ENCODE measurements at regions not wholly inside any gene's neighbourhood (a gene's known extent, or its start where the extent isn't known, plus 50 kb on each side); places are given as distances from the start of the nearest gene placed in this dataset.

DNA sequence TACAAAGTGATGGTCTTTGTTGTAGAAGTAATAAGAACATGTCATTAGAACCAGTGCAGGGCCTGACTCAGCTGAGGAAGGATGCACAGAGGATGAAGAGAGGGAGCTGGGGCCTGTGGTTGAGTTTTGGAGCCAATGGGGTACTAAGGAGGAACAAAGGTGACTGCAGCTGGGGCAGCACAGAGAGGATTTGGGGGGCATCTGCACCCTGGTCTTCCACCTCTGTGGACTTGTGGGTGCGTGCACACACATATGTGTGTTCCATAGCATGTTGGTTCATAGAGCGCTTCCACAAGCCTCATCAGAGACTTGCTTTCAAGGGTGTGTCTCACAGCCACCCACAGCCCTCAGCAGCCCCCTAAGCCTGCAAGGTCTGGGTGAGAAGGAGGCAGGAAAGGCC, 650.3 kb upstream of the MGMT start:
- Mint-ChIP-seq H3K27me3 (ENCODE audit: low read depth, poor library complexity) (peaks cover 3% of the 10 kb centered on the region), H3K4me1 (peaks cover 20% of the 10 kb centered on the region), H3K4me3 (no peak overlapping the region), H3K27ac (no peak overlapping the region), H3K36me3 (ENCODE audit: low read depth) (no peaks in the 10 kb centered on the region), H3K9me3 (no peaks in the 10 kb centered on the region)
- no peak for DNase-seq
- TF ChIP-seq, protein P1, sequence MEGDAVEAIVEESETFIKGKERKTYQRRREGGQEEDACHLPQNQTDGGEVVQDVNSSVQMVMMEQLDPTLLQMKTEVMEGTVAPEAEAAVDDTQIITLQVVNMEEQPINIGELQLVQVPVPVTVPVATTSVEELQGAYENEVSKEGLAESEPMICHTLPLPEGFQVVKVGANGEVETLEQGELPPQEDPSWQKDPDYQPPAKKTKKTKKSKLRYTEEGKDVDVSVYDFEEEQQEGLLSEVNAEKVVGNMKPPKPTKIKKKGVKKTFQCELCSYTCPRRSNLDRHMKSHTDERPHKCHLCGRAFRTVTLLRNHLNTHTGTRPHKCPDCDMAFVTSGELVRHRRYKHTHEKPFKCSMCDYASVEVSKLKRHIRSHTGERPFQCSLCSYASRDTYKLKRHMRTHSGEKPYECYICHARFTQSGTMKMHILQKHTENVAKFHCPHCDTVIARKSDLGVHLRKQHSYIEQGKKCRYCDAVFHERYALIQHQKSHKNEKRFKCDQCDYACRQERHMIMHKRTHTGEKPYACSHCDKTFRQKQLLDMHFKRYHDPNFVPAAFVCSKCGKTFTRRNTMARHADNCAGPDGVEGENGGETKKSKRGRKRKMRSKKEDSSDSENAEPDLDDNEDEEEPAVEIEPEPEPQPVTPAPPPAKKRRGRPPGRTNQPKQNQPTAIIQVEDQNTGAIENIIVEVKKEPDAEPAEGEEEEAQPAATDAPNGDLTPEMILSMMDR (IDR thresholded peaks at IDR 0.05): no peak

DNA sequence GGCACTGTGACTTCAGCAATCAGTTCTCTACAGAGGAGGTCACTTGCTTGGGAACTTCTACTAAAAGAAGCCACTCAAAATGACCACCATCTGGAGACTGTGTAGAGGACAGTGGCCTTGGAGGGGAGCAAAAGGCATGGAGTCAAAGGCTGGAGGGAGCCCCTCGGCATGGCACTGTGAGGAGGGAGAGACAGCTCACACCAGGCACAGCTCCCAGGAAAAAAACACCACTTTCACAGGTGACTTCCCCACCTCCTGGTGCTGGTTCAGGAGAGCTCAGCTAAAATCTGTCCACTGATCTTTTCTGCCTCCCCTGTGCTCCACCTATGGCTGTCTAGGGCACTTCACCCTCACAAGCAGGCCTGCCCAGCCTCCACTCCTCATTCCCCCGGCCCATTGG, 649.4 kb upstream of the MGMT start:
- Mint-ChIP-seq H3K9me3 (no peaks in the 10 kb centered on the region), H3K27ac (no peak overlapping the region), H3K4me1 (peaks cover 19% of the 10 kb centered on the region), H3K36me3 (ENCODE audit: low read depth) (no peaks in the 10 kb centered on the region), H3K4me3 (no peak overlapping the region), H3K27me3 (ENCODE audit: low read depth, poor library complexity) (peaks cover 4% of the 10 kb centered on the region)
- no peak for DNase-seq
- TF ChIP-seq, protein P1 (IDR thresholded peaks at IDR 0.05): no peak

DNA sequence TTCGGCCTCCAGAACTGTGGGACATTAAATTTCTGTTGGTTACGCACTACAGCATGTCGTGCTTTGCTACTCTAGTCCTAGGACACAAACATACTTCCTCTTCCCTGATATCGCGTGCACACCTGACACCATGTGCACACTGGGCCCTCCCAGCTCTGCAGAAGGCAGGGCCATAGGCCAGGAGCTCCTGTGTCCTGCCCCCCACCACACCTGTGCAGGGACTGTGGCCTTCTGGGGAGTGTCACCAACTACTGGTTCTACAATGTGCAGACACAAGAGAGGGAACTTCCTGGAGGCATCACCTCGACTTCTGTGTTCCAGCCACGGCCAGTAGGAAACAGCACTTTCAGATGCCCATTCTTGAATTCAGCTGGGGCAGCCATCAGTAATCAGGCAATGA, 646.4 kb upstream of the MGMT start:
- H3K4me3 Mint-ChIP-seq: no peak overlapping the region
- TF ChIP-seq, protein P1 (IDR thresholded peaks at IDR 0.05): no peak
- H3K9me3 Mint-ChIP-seq: no peaks in the 10 kb centered on the region
- H3K4me1 Mint-ChIP-seq: no peaks in the 10 kb centered on the region
- peaks cover 7% of the 10 kb centered on the region for H3K27me3 Mint-ChIP-seq (ENCODE audit: low read depth, poor library complexity)
- H3K27ac Mint-ChIP-seq: no peak overlapping the region
- no peak for DNase-seq
- no peaks in the 10 kb centered on the region for H3K36me3 Mint-ChIP-seq (ENCODE audit: low read depth)

DNA sequence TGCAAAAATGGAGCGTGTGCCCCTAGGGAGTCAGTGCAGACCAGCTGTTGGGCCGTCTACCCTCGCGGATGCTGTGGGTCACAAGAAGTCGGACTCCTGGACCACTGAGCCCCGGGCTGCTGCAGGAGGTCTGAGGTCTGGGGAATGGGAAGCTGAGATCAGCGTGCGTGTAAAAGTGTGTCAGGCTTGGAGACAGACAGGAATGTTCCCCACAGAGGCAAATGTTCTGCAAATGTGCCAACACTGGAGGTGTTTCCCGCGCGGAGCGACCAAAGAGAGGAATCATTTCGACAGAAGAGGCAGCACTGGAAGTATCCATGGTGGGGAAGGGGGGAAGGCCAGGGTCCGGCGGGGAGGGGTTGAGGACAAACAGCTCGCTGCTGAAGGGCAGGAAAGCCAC, 643.8 kb upstream of the MGMT start:
- DNase-seq: no peak
- Mint-ChIP-seq H3K4me1 (no peaks in the 10 kb centered on the region), H3K27ac (no peak overlapping the region), H3K27me3 (ENCODE audit: low read depth, poor library complexity) (peaks cover 11% of the 10 kb centered on the region), H3K9me3 (peaks cover 1% of the 10 kb centered on the region), H3K36me3 (ENCODE audit: low read depth) (no peaks in the 10 kb centered on the region), H3K4me3 (no peak overlapping the region)
- TF ChIP-seq, protein P1 (IDR thresholded peaks at IDR 0.05): no peak

DNA sequence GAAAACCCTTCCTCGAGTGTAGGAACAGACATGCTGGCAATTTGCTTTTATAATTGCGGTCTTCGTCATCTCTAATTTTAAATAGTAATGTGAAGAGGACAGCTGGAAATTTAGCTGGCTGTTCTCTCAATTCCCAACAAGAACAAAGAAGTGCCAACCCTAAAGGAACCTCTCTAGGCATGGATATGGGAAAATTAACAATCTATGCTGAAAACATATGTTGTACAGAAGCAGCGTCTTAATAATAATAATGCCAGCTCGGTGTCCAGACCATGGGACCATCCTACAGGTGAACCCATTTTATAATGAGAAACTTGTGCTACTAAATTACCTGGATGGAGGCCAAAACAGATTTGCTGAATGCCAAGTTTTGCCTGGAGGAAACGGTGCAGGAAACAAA, 641.4 kb upstream of the MGMT start:
- Mint-ChIP-seq H3K27ac (no peak overlapping the region), H3K9me3 (peaks cover 6% of the 10 kb centered on the region), H3K4me1 (no peaks in the 10 kb centered on the region), H3K4me3 (no peak overlapping the region), H3K36me3 (ENCODE audit: low read depth) (no peaks in the 10 kb centered on the region), H3K27me3 (ENCODE audit: low read depth, poor library complexity) (peaks cover 13% of the 10 kb centered on the region)
- no peak for DNase-seq
- TF ChIP-seq, protein P1 (IDR thresholded peaks at IDR 0.05): no peak

DNA sequence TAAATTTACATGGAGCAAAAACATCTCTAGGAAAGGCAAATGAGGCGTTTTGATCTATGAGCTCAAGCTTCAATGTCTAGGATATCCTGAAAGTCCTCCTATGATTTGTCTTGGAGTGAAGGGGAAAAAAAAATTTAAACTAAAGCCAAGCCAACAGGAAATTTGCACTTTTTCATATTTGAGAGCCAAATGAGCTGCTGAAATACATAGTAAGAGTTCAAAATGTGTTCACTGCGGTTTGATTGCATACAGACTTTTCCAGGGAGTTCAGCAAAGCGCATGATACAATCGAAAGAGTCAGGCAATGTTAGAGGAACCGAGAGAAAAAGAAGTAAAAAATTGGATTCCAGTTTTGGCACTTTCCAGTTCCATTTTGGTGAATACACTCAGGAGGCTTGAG, 633.4 kb upstream of the MGMT start:
- H3K4me3 Mint-ChIP-seq: no peak overlapping the region

More for the DNA sequence above, 633.4 kb upstream of the MGMT start:
- Mint-ChIP-seq H3K27ac (no peak overlapping the region), H3K9me3 (no peaks in the 10 kb centered on the region), H3K27me3 (ENCODE audit: low read depth, poor library complexity) (peaks cover 26% of the 10 kb centered on the region), H3K4me1 (no peaks in the 10 kb centered on the region), H3K36me3 (ENCODE audit: low read depth) (no peaks in the 10 kb centered on the region)
- TF ChIP-seq, protein P1 (IDR thresholded peaks at IDR 0.05): no peak
- DNase-seq: no peak
